ENCODE measurements at regions not wholly inside any gene's neighbourhood (a gene's known extent, or its start where the extent isn't known, plus 50 kb on each side); places are given as distances from the start of the nearest gene placed in this dataset.
"Not testable (repeated sequence)": the region's sequence is repeated elsewhere in the genome, so short reads cannot be mapped to it uniquely, and the experiment has no call there.

DNA sequence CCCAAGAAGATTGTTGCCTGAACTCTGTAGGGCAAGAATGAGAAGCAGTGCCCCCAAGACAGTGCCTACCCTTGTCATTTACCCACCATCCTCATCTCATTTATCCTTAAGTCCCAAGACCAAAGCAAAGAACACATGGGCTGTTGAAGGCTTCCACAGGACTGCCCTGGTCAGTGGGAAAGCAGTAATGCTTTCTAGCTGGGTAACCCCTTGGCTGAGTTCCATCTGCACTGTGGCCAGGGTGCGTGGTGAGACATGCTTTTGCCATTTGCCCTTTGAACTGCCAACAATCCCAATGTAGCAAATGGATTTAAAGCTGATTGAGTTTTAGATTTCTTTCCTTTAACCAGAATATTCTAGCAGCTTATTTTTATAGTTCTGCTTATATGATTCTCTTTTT lies 103.5 kb upstream of the IKBKE start:
- TF ChIP-seq SUZ12 (IDR thresholded peaks at IDR 0.05); LEF1 (IDR thresholded peaks at IDR 0.05; ENCODE audit: borderline replicate concordance); BHLHE40 (IDR thresholded peaks at IDR 0.05; ENCODE audit: borderline replicate concordance); ZNF384 (IDR thresholded peaks at IDR 0.05); NFRKB (IDR thresholded peaks at IDR 0.05); SP1 (IDR thresholded peaks at IDR 0.05): not testable (repeated sequence)

Data from HEK293T (cell line).